ENCODE measurements at regions not wholly inside any gene's neighbourhood (a gene's known extent, or its start where the extent isn't known, plus 50 kb on each side); places are given as distances from the start of the nearest gene placed in this dataset.

DNA sequence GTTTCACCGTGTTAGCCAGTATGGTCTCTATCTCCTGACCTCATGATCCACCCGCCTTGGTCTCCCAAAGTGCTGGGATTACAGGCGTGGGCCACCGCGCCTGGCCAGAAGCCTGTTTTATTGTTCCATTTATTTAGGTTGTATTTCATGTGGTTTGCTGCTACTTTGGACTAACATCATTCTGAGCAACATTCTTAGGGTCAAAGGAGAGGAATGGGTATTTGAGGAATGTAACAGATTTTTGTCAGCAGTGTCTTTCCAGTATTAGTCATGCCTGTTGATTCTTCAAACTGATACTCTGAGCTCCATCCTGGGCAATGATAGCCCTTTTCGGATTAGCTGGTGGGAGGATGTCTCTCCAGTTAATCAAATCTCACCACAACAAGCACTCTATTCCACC, 213.0 kb upstream of the CITED2 start:
- H3K4me3 ChIP-seq (ENCODE audit: low read depth, low read length): no peak overlapping the region
- TF ChIP-seq, protein P1, sequence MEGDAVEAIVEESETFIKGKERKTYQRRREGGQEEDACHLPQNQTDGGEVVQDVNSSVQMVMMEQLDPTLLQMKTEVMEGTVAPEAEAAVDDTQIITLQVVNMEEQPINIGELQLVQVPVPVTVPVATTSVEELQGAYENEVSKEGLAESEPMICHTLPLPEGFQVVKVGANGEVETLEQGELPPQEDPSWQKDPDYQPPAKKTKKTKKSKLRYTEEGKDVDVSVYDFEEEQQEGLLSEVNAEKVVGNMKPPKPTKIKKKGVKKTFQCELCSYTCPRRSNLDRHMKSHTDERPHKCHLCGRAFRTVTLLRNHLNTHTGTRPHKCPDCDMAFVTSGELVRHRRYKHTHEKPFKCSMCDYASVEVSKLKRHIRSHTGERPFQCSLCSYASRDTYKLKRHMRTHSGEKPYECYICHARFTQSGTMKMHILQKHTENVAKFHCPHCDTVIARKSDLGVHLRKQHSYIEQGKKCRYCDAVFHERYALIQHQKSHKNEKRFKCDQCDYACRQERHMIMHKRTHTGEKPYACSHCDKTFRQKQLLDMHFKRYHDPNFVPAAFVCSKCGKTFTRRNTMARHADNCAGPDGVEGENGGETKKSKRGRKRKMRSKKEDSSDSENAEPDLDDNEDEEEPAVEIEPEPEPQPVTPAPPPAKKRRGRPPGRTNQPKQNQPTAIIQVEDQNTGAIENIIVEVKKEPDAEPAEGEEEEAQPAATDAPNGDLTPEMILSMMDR (IDR thresholded peaks at IDR 0.05; ENCODE audit: low read depth, low read length): no peak
- TF ChIP-seq, protein P2, sequence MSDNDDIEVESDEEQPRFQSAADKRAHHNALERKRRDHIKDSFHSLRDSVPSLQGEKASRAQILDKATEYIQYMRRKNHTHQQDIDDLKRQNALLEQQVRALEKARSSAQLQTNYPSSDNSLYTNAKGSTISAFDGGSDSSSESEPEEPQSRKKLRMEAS (IDR thresholded peaks at IDR 0.05; ENCODE audit: low read depth, low read length): no peak
- TF ChIP-seq POLR2A (IDR thresholded peaks at IDR 0.05; ENCODE audit: extremely low read depth, insufficient read length): no peak
- TF ChIP-seq MYC (IDR thresholded peaks at IDR 0.05; ENCODE audit: low read depth, low read length): no peak
- DNase-seq (ENCODE audit: low read depth): no peak

DNA sequence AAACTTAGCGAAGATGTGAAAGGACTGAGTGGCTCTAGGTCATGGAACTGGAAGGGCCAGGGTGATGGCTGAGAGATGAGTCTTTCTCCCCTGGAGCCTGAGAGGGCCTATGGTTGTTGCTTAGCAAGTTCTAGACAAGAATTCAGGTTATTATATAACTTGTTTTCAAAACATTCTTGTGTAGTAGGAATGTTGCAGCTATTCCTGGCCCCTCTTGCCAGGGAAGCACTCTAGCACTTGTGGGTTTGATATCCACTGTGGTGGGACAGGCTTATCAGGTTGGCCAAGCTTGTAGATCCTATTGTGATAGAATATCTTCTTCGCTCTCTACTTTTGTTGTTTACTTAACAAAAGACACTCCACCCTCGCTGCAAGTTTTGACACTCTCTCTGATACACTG, 211.8 kb upstream of the CITED2 start:
- no peak for DNase-seq (ENCODE audit: low read depth)
- H3K4me3 ChIP-seq (ENCODE audit: low read depth, low read length): no peak overlapping the region
- TF ChIP-seq, protein P2 (IDR thresholded peaks at IDR 0.05; ENCODE audit: low read depth, low read length): no peak
- TF ChIP-seq MYC (IDR thresholded peaks at IDR 0.05; ENCODE audit: low read depth, low read length) (no peak), POLR2A (IDR thresholded peaks at IDR 0.05; ENCODE audit: extremely low read depth, insufficient read length) (no peak)
- TF ChIP-seq, protein P1 (IDR thresholded peaks at IDR 0.05; ENCODE audit: low read depth, low read length): no peak

DNA sequence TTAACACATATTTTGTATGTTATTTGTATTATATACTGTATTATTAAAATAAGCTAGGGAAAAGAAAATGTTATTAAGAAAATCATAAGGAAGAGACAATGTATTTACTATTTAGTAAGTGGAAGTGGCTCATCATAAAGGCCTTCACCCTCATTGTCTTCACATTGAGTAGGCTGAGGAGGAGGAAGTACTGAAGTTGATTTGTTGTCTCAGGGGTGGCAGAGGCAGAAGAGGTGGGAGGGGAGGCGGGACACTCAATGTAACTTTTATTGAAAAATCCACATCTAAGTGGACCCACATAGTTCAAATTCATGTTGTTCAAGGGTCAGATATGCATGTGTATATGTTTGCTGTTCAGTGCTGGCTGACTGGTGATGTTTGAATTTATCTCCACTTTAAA, 210.2 kb upstream of the CITED2 start:
- TF ChIP-seq POLR2A (IDR thresholded peaks at IDR 0.05; ENCODE audit: extremely low read depth, insufficient read length): no peak
- TF ChIP-seq, protein P2 (IDR thresholded peaks at IDR 0.05; ENCODE audit: low read depth, low read length): no peak
- H3K4me3 ChIP-seq (ENCODE audit: low read depth, low read length): no peak overlapping the region
- DNase-seq (ENCODE audit: low read depth): no peak

DNA sequence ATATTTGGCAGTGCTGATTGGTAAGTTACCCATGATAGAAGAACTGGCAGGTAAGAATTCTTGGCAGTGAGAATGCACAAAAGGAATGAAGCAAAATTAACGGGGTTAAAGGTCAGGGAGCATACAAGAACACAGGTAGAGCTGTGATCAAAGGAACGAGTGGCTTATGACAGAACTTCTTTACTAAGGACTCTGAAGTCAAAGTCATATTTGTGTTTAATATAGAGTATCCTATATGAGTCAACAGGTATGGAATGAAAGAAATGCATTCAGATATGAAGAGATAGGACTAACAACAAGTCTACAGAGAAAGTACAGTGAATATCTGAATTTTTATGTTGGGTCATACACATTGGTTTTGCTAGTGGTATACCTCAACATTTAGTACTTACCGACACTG, 209.0 kb upstream of the CITED2 start:
- TF ChIP-seq, protein P2 (IDR thresholded peaks at IDR 0.05; ENCODE audit: low read depth, low read length): no peak
- TF ChIP-seq, protein P1 (IDR thresholded peaks at IDR 0.05; ENCODE audit: low read depth, low read length): no peak
- no peak for TF ChIP-seq POLR2A (IDR thresholded peaks at IDR 0.05; ENCODE audit: extremely low read depth, insufficient read length)
- TF ChIP-seq MYC (IDR thresholded peaks at IDR 0.05; ENCODE audit: low read depth, low read length): no peak
- DNase-seq (ENCODE audit: low read depth): no peak
- H3K4me3 ChIP-seq (ENCODE audit: low read depth, low read length): no peak overlapping the region

DNA sequence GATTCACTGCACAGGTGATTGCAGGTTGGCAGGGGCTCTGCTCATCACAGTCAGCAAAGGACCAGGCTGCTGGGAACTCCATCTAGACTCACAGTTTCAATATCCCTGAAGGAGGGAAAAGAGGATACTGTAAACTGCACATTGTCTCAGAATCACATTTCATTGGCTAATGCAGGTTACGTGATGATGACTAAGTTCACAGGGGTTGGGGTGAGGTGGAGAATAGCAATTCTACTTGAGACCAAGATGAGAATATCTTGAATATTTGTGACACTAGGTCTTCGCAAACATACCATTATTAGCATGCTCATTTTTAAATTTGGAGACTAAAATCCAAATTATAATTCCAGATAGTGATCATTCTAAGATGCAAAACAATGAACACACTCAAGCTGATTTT, 208.5 kb upstream of the CITED2 start:
- TF ChIP-seq MYC (IDR thresholded peaks at IDR 0.05; ENCODE audit: low read depth, low read length) (no peak), POLR2A (IDR thresholded peaks at IDR 0.05; ENCODE audit: extremely low read depth, insufficient read length) (no peak)
- TF ChIP-seq, protein P1 (IDR thresholded peaks at IDR 0.05; ENCODE audit: low read depth, low read length): no peak
- TF ChIP-seq, protein P2 (IDR thresholded peaks at IDR 0.05; ENCODE audit: low read depth, low read length): no peak

DNA sequence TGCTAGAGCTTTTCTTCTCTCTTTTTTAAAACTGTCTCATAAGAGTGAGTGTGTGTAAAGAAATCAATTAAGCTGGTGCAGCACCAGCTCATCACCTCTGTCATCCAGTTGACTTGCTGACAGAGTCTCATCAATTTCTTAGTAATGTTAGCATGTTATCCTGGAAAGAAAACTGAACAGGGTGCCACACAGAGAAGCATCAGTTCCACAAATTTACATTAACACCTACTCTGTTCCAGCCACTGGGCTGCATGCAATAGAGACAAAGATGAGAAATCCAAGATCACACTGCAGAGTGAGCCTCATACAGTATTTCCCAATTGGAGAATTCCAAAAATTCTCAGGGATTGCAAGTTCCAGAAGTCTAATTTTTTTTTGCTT, 207.0 kb upstream of the CITED2 start:
- TF ChIP-seq POLR2A (IDR thresholded peaks at IDR 0.05; ENCODE audit: extremely low read depth, insufficient read length): no peak
- TF ChIP-seq, protein P1 (IDR thresholded peaks at IDR 0.05; ENCODE audit: low read depth, low read length): no peak
- TF ChIP-seq MYC (IDR thresholded peaks at IDR 0.05; ENCODE audit: low read depth, low read length): no peak
- TF ChIP-seq, protein P2 (IDR thresholded peaks at IDR 0.05; ENCODE audit: low read depth, low read length): no peak
- H3K4me3 ChIP-seq (ENCODE audit: low read depth, low read length): no peak overlapping the region
- DNase-seq (ENCODE audit: low read depth): no peak

More for the DNA sequence above, 208.5 kb upstream of the CITED2 start:
- no peak for DNase-seq (ENCODE audit: low read depth)
- no peak overlapping the region for H3K4me3 ChIP-seq (ENCODE audit: low read depth, low read length)
